Stimulated activated naive CD8-positive, alpha-beta T cell treated with anti-CD3 and anti-CD28 coated beads, Interleukin-15, amount 100 ng/mL, for 72 hours (primary cell): ENCODE measurements at regions not wholly inside any gene's neighbourhood (a gene's known extent, or its start where the extent isn't known, plus 50 kb on each side); places are given as distances from the start of the nearest gene placed in this dataset.
"Not testable (repeated sequence)": the region's sequence is repeated elsewhere in the genome, so short reads cannot be mapped to it uniquely, and the experiment has no call there.

Source experiments
- ATAC-seq: fragments of 150-1000 bp; cut with Tn5 transposase; 2 replicates; pipeline ENCODE4 v1.10.0; 2021; ENCODE audit warnings: mild to moderate bottlenecking, moderate library complexity
- DNase-seq, 2 donors: peaks; one replicate each; pipeline ENCODE4 v3.0.0; 2021 to 2022
- H3K27ac Mint-ChIP-seq, 2 donors: one replicate each; pipeline ENCODE4 v1.8.0; 2022; ENCODE audit warnings: mild to moderate bottlenecking in 2 of 2, mixed read lengths in 2 of 2, moderate library complexity in 2 of 2
- H3K27me3 Mint-ChIP-seq: one replicate; pipeline ENCODE4 v1.8.0; 2022; ENCODE audit warnings: mixed read lengths
- H3K4me1 Mint-ChIP-seq: one replicate; pipeline ENCODE4 v1.8.0; 2022; ENCODE audit warnings: mild to moderate bottlenecking, mixed read lengths
- H3K4me3 Mint-ChIP-seq, 2 donors: one replicate each; pipeline ENCODE4 v1.8.0; 2022; ENCODE audit warnings: mild to moderate bottlenecking in 2 of 2, mixed read lengths in 2 of 2, moderate library complexity in 1 of 2
- H3K9me3 Mint-ChIP-seq, 2 donors: one replicate each; pipeline ENCODE4 v1.8.0; 2022; ENCODE audit warnings: mixed read lengths in 2 of 2

DNA sequence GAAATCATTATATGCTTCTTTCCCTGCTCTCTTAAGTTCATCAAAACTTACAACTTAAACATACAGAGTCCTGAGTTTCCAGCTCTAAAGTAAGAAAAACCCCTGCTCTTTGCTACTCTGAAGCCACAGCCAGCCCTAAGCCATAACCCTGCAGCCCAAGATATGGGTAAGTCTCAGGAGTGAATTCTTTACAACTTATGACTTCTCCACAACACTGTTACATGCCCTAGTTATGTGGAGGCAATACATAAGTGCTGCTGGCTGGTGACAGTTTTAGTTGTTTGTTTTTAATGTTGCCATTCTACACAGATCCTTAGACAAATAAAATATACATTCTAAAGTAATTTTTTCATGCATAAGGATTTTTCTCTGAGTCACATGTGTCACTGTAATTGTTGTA, 100.2 kb downstream of the FBXO8 start:
- Mint-ChIP-seq H3K27me3 (peaks cover 51% of the 10 kb centered on the region), H3K4me1 (no peaks in the 10 kb centered on the region), H3K9me3 (no peaks in the 10 kb centered on the region), H3K4me3 (no peak overlapping the region), H3K27ac (no peak overlapping the region)
- ATAC-seq (no peak), DNase-seq (no peak)

DNA sequence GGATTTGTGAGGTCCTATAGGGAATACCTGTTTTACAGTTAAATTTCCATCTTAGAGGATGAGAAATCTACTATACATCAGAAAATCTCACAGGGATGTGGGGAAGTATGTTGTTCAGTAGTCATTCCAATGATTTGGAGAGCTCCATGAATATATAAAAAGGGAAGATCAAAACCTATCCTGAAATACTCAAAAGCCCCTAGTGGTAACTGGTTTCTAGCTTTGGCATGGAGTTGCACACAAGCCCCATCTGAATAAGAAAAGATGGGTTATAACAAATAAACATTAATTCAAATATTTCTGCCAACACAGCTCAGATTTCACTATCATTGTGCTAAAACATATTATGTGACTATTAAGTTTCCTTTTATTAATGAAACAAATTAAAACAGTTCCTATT, 101.6 kb downstream of the FBXO8 start:
- H3K27me3 Mint-ChIP-seq, result peaks cover 54% of the 10 kb centered on the region
- ATAC-seq, result no peak
- no peak overlapping the region for H3K4me3 Mint-ChIP-seq
- no peak for DNase-seq
- no peaks in the 10 kb centered on the region for H3K4me1 Mint-ChIP-seq
- no peaks in the 10 kb centered on the region for H3K9me3 Mint-ChIP-seq
- no peak overlapping the region for H3K27ac Mint-ChIP-seq

DNA sequence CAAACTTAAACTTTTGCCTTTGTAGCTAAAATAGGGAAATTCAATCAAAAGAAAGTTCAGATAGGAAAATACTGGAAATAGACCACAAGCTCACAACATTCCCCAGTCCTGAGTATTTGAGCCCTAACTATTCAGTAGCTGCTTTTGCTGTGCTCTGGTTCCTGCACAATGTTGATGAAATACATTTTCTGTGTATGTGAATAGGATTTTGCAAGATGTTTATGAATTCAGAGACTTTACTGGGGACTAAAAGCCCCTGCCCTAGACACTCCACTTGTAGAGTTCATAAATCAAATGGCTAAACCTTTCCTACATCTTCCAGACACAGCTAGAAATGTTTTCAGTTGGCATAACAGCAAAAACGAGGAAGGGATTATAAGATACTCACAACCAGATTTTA, 105.9 kb downstream of the FBXO8 start:
- no peak for ATAC-seq
- H3K27ac Mint-ChIP-seq, result no peak overlapping the region
- no peaks in the 10 kb centered on the region for H3K9me3 Mint-ChIP-seq

DNA sequence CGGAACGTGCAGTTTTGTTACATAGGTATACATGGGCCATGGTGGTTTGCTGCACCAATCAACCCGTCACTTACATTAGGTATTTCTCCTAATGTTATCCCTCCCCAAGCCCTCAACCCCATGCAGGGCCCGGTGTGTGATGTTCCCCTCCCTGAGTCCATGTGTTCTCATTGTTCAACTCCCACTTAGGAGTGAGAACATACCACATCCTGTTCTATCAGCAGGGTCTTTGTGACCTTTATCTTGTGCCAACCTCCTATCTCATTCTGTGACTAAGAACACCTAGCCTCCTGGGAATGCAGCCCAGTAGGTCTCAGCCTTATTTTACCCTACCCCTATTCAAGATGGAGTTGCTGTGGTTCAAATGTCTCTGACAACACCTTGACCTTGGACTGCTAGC, 107.6 kb downstream of the FBXO8 start:
- H3K4me1 Mint-ChIP-seq, H3K4me3 Mint-ChIP-seq, DNase-seq, H3K9me3 Mint-ChIP-seq, H3K27ac Mint-ChIP-seq, ATAC-seq: not testable (repeated sequence)
- H3K27me3 Mint-ChIP-seq, result peaks cover 23% of the 10 kb centered on the region

More for the DNA sequence above, 105.9 kb downstream of the FBXO8 start:
- no peak for DNase-seq
- Mint-ChIP-seq H3K27me3 (peaks cover 27% of the 10 kb centered on the region), H3K4me1 (no peaks in the 10 kb centered on the region), H3K4me3 (no peak overlapping the region)

DNA sequence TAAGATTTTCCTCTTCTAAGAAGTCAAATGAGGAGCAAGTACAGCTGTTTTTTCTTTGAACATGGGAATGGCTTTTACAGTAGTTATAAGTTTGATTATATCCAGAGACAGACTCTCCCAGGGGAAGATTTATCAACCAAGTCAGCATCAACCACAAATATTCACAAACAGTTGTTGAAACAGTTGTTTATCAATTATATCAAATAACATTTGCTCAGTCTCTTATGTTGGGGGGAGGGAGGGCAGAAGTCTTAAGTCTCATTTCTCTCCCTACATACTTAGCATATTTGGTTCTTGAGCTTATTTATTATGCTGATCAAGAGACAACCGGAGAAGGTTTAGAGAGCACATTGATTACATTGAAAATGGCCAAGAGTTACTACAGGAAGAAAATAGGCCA, 110.1 kb downstream of the FBXO8 start:
- ATAC-seq (no peak), DNase-seq (no peak)
- Mint-ChIP-seq H3K27ac (no peak overlapping the region), H3K4me1 (no peaks in the 10 kb centered on the region), H3K4me3 (no peak overlapping the region), H3K27me3 (peaks cover 14% of the 10 kb centered on the region), H3K9me3 (no peaks in the 10 kb centered on the region)

DNA sequence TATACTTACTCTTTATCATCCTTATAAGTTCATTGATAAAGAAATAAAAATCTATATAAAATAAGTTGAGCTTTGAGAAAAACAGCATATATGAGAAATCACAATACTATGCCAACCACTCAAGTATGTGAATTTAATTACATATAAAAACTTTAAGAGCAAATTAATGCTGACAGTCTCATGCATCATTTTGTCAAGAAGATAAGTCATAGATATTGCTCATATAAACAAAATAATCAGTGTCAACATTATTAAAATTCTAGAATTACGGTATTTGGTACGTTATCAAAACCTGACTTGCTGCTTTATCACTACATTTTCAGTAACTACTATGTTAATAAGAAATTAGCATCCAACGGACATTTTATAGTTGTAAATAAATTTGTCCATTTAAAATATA, 111.2 kb downstream of the FBXO8 start:
- Mint-ChIP-seq H3K4me1 (no peaks in the 10 kb centered on the region), H3K27ac (no peak overlapping the region), H3K27me3 (peaks cover 11% of the 10 kb centered on the region), H3K4me3 (no peak overlapping the region), H3K9me3 (no peaks in the 10 kb centered on the region)
- DNase-seq, result no peak
- ATAC-seq, result no peak

DNA sequence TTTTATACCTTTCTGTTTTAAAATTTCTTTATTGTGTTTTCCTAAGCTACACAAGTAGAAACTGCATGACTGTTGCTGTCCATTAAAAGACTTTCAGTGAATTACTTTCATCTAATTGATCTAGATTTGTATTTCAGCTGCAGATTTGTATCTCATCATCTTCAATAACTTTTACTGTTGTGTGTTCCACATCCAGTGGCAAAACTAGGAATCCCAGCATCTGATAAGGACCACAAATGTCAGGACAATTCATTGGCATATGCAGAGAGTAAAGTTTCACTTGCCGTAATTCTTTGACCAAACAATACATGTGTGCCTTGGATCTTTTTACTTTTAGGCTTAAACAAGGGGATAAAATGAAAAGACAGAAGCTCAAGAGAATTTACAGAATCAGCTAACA, 112.6 kb downstream of the FBXO8 start:
- Mint-ChIP-seq H3K4me3 (no peak overlapping the region), H3K27me3 (peaks cover 7% of the 10 kb centered on the region), H3K4me1 (no peaks in the 10 kb centered on the region), H3K9me3 (no peaks in the 10 kb centered on the region), H3K27ac (no peak overlapping the region)
- DNase-seq (no peak), ATAC-seq (no peak)

DNA sequence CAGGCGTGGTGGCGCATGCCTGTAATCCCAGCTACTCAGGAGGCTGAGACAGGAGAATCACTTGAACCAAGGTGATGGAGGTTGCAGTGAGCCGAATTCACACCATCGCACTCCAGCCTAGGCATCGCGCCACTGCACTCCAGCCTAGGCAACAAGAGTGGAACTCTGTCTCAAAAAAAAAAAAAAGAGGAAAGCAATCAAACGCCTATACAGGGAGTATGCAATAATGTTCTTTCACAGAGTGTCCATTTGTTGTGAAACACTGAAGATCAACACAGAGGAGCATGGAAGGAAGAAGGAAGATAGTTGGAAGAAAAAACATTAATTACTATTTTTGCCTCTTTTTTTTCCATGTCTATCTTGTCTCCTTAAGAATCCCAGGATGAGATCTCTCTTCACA, 113.4 kb downstream of the FBXO8 start:
- Mint-ChIP-seq H3K27me3 (peaks cover 4% of the 10 kb centered on the region), H3K27ac (no peak overlapping the region), H3K4me1 (no peaks in the 10 kb centered on the region), H3K9me3 (no peaks in the 10 kb centered on the region), H3K4me3 (no peak overlapping the region)
- no peak for ATAC-seq
- no peak for DNase-seq

DNA sequence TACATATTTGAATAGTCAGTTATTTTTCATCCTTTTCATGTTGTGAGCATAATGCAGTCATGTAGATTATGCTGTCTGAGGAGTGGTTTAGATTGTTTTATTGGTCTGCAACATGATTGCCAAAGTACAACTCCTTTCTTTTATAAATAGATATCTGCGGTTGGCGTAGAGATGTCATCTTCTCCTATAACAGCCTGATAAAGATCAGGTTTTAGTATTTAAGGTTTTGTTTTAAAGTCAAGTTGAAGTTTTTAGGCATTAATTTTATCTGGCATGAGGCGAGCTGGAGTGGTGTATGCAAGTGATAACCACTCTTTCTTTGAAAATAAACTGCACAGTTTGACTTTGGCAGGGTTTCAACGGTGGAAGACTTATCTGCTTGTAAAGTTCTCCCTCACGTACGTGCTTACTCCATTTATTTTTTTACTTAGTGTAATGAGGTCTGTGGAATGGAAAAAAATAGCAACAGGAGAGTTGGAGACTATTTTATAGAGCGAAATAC, 126.3 kb downstream of the FBXO8 start:
- no peak overlapping the region for H3K4me3 Mint-ChIP-seq

DNA sequence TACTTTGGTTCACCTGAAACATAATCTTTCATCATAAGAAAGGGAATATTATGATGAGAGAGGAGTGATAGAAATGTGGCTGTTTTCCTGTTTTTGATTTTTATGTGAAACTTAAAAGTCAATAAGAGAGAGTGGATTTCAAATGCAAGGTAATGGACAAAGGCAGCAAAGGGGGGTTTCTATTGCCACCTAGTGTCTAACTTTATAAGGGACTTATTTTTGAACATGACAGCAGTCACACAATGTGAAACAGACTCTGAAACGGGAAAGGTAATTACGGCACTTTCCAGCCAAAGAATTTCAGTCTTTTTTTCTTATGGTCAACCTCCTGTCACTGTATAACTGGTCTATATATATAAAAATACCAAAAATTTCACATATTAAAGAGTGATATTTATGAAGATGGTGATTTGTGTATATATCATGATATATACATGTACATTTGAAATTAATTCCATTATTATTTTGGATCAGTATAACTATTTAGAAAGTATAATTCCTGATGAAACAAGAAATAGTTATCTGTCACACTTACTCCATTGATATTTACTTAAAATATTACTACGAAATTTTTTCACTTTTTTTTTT, 127.1 kb downstream of the FBXO8 start:
- Mint-ChIP-seq H3K9me3 (no peaks in the 10 kb centered on the region), H3K27ac (no peak overlapping the region), H3K4me3 (no peak overlapping the region), H3K27me3 (peaks cover 22% of the 10 kb centered on the region), H3K4me1 (no peaks in the 10 kb centered on the region)
- DNase-seq (no peak), ATAC-seq (no peak)

More for the DNA sequence above, 126.3 kb downstream of the FBXO8 start:
- ATAC-seq (no peak), DNase-seq (no peak)
- Mint-ChIP-seq H3K27me3 (peaks cover 22% of the 10 kb centered on the region), H3K4me1 (no peaks in the 10 kb centered on the region), H3K27ac (no peak overlapping the region), H3K9me3 (no peaks in the 10 kb centered on the region)

DNA sequence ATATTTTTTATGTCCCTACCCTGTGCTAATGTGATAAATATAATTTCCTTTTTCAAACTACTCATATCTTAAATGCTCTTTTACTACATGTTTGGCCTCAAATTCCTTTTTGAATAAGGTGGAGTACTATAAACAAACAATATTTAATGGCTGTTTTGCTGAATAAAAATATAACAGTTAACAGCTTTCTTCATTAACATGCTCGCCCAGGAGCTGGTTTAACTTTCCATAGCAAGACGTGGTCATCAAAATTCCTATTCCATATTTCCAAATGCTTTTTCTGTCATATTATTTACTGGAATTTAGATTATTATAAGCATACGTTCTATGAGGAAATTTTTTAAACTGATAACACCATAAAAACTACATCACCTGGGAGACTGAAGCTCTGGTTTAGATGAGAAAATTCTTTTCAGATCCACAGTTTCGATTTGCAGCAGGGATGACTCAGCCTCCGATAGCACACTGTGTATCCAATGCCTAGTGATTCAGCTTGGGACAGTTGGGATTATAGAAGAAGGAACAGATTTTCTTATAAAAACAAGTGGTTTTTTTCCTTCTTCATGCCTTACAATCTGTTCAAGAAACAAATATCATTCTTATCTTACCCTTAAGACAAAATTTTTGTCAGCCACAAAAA, 129.1 kb downstream of the FBXO8 start:
- ATAC-seq (no peak), DNase-seq (no peak)
- Mint-ChIP-seq H3K4me1 (no peaks in the 10 kb centered on the region), H3K27me3 (peaks cover 23% of the 10 kb centered on the region), H3K9me3 (no peaks in the 10 kb centered on the region), H3K4me3 (no peak overlapping the region), H3K27ac (no peak overlapping the region)

DNA sequence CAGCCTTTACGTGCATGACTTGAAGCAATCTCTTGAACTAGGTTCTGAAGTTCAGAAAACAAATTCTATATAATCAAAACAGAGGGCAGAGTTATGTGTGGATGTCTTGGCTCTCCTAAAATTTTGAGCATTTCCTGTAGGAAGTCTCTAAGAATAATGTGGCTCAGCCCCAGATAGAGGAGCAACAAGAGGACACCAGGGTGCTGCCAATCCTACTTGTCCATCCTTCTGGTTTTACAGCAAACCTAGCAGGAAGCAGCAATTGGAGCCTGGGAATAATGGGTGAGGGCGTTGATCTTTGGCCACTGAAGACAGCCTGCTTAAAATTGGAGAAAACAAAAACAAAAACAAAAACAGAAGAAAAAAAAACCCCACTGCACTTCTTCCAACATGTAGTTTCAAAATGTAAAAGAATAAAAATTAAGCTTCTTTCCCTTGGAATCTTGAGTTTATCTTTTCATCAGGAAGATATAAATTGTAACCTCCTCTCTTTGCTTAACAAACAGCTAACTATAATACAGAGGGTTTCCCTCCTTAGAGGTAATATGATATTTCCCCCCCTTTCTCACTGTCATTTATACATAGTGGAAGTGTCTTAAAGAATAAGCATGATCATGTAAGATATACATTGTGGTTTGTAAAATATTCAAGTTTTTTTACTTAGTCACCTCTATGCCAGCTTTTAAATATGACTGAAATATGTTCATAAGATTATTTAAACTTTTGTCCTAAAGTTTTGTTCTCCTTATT, 130.6 kb downstream of the FBXO8 start:
- Mint-ChIP-seq H3K27me3 (peaks cover 21% of the 10 kb centered on the region), H3K27ac (no peak overlapping the region), H3K9me3 (no peaks in the 10 kb centered on the region), H3K4me3 (no peak overlapping the region), H3K4me1 (no peaks in the 10 kb centered on the region)
- DNase-seq, result no peak
- ATAC-seq, result no peak

DNA sequence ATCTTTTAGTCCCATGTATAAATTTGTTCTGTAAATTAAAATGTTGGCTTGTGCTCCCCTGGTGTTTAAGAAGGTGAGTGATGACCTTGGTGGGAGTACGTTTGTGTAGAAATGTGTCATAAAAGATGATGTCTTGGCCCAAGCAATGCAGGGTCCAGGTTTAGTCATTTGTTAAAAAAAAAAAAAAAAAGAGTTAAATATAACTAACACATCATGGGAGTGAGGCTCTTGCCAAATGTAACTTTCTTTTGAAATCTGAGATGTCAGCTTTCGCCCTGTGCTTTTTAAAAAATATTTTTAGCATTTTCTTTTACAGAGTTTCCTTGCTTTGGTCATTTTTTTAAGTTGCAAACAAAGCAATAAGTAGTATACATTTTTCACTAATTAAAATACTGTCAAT, 135.6 kb downstream of the FBXO8 start:
- DNase-seq (no peak), ATAC-seq (no peak)
- Mint-ChIP-seq H3K9me3 (no peaks in the 10 kb centered on the region), H3K4me3 (no peak overlapping the region), H3K27me3 (peaks cover 29% of the 10 kb centered on the region), H3K4me1 (no peaks in the 10 kb centered on the region), H3K27ac (no peak overlapping the region)

DNA sequence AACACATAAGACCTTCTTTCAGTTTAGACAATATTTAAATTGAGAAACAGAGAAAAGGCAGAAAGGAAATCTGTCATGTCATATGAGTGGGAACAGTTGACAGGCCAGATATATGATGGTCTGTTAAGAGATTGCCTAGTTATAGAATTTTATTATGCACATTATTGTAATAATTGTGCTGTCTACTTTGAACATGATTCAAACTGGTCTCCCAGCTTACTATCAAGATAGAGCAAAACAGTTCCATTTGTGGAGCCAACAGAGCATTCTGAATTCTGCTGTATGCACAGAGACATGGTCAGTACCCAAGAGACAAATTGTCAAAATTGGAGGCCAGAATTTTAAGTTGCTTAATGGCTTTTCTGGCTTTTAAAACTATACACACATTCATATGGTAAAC, 139.4 kb downstream of the FBXO8 start:
- Mint-ChIP-seq H3K27me3 (peaks cover 19% of the 10 kb centered on the region), H3K4me1 (no peaks in the 10 kb centered on the region)
- no peak for ATAC-seq

DNA sequence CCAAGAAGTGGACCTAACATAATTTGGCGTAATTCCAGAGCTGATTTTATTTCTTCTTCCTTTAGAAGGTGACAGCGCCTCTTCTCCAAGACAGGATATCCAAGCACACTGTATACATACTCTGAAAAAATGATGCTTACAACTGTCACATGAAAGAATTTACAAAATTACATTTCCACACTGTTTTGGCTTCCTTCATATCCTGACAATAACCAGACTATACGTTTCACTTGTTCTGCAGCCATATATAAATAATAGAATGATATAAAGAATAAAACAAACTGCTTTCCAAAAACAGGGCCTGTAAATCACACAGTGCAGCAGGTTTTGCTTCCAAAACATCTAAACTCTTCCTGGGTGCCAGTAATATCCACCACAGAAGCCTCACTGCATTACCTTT, 141.6 kb downstream of the FBXO8 start:
- ATAC-seq, result no peak

More for the DNA sequence above, 139.4 kb downstream of the FBXO8 start:
- DNase-seq, result no peak
- no peaks in the 10 kb centered on the region for H3K9me3 Mint-ChIP-seq
- no peak overlapping the region for H3K4me3 Mint-ChIP-seq
- H3K27ac Mint-ChIP-seq, result no peak overlapping the region

DNA sequence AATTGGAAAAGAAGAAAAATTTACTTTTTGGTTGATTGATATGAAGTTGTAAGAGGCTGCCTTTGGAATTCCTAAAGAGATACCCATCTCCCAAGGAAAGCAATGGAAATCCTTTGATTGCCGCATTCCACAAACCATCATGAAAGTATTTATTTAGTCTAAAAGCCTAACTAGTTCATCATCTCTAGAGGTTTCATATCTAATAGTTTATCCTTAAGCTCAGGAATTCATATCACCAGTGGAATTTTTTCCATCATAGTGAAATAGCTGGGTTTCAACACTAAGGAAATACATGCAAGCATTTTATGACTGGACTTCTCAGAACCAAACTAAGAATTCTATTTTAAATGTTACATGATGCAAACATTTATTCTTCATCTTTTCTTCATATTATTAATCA, 144.9 kb downstream of the FBXO8 start:
- Mint-ChIP-seq H3K27me3 (no peaks in the 10 kb centered on the region), H3K4me3 (no peak overlapping the region), H3K4me1 (no peaks in the 10 kb centered on the region), H3K9me3 (no peaks in the 10 kb centered on the region), H3K27ac (no peak overlapping the region)
- DNase-seq (no peak), ATAC-seq (no peak)

More for the DNA sequence above, 141.6 kb downstream of the FBXO8 start:
- Mint-ChIP-seq H3K27me3 (peaks cover 10% of the 10 kb centered on the region), H3K4me3 (no peak overlapping the region), H3K9me3 (no peaks in the 10 kb centered on the region), H3K27ac (no peak overlapping the region), H3K4me1 (no peaks in the 10 kb centered on the region)
- DNase-seq, result no peak
